HuH-7.5 (cell line): ENCODE measurements at regions not wholly inside any gene's neighbourhood (a gene's known extent, or its start where the extent isn't known, plus 50 kb on each side); places are given as distances from the start of the nearest gene placed in this dataset.

Experiments used
- DNase-seq: peaks from one replicate; pipeline ENCODE4 v3.0.0; 2011; ENCODE audit warnings: low spot score

GRCh38 chr2:41726364-41726763 is 321.5 kb upstream of the PKDCC start:
- DNase-seq, result no peak

GRCh38 chr2:41727152-41727551 is 320.7 kb upstream of the PKDCC start:
- DNase-seq, result no peak

GRCh38 chr2:41727711-41728110 is 320.1 kb upstream of the PKDCC start:
- DNase-seq, result no peak

- DNase-seq, result no peak
Observed at GRCh38 chr2:41728788-41729338, 319.0 kb upstream of the PKDCC start.

GRCh38 chr2:41729800-41730364 is 317.9 kb upstream of the PKDCC start:
- DNase-seq, result no peak

GRCh38 chr2:41735006-41735405 is 312.8 kb upstream of the PKDCC start:
- DNase-seq, result no peak

- DNase-seq, result no peak
Observed at GRCh38 chr2:41735476-41735875, 312.3 kb upstream of the PKDCC start.

GRCh38 chr2:41736105-41736567 is 311.7 kb upstream of the PKDCC start:
- no peak for DNase-seq

GRCh38 chr2:41736586-41736985 is 311.2 kb upstream of the PKDCC start:
- no peak for DNase-seq

- DNase-seq, result no peak
Observed at GRCh38 chr2:41737888-41738287, 309.9 kb upstream of the PKDCC start.

- no peak for DNase-seq
Observed at GRCh38 chr2:41741951-41742595, 305.7 kb upstream of the PKDCC start.

- no peak for DNase-seq
Observed at GRCh38 chr2:41743324-41743723, 304.5 kb upstream of the PKDCC start.

GRCh38 chr2:41750829-41751228 is 297.0 kb upstream of the PKDCC start:
- DNase-seq, result no peak

GRCh38 chr2:41759880-41760279 is 287.9 kb upstream of the PKDCC start:
- DNase-seq, result no peak

- no peak for DNase-seq
Observed at GRCh38 chr2:41763141-41763540, 284.7 kb upstream of the PKDCC start.

GRCh38 chr2:41764131-41764530 is 283.7 kb upstream of the PKDCC start:
- DNase-seq, result no peak

- no peak for DNase-seq
Observed at GRCh38 chr2:41764919-41765318, 282.9 kb upstream of the PKDCC start.

GRCh38 chr2:41768310-41768709 is 279.5 kb upstream of the PKDCC start:
- DNase-seq, result no peak

GRCh38 chr2:41771710-41772109 is 276.1 kb upstream of the PKDCC start:
- DNase-seq, result no peak

- no peak for DNase-seq
Observed at GRCh38 chr2:41772697-41773096, 275.1 kb upstream of the PKDCC start.

- DNase-seq, result no peak
Observed at GRCh38 chr2:41774011-41774605, 273.7 kb upstream of the PKDCC start.

- DNase-seq, result no peak
Observed at GRCh38 chr2:41775366-41776025, 272.3 kb upstream of the PKDCC start.

GRCh38 chr2:41779888-41780287 is 267.9 kb upstream of the PKDCC start:
- DNase-seq, result no peak
